ENCODE measurements at regions not wholly inside any gene's neighbourhood (a gene's known extent, or its start where the extent isn't known, plus 50 kb on each side); places are given as distances from the start of the nearest gene placed in this dataset.

GRCh38 chr4:114400531-114400930 lies 198.1 kb upstream of the UGT8 start:
- Histone ChIP-seq H3K27ac (no peak overlapping the region), H3K36me3 (no peaks in the 10 kb centered on the region), H3K4me3 (no peak overlapping the region), H3K27me3 (no peaks in the 10 kb centered on the region), H3K4me1 (no peaks in the 10 kb centered on the region), H3K9me3 (no peaks in the 10 kb centered on the region)
- no peak for DNase-seq
- intact Hi-C loops (cut with DNase I; ENCODE audit: low total_unique reads), result no loop called here
- TF ChIP-seq CTCF (IDR thresholded peaks at IDR 0.05), result no peak

- Histone ChIP-seq H3K9me3 (no peaks in the 10 kb centered on the region), H3K4me3 (no peak overlapping the region), H3K4me1 (no peaks in the 10 kb centered on the region), H3K36me3 (no peaks in the 10 kb centered on the region), H3K27me3 (no peaks in the 10 kb centered on the region), H3K27ac (no peak overlapping the region)
- TF ChIP-seq CTCF (IDR thresholded peaks at IDR 0.05), result no peak
- intact Hi-C loops (cut with DNase I; ENCODE audit: low total_unique reads), result no loop called here
- no peak for DNase-seq
Observed at GRCh38 chr4:114401483-114401882, 197.1 kb upstream of the UGT8 start.

GRCh38 chr4:114417214-114417613 lies 181.4 kb upstream of the UGT8 start:
- no peak for TF ChIP-seq CTCF (IDR thresholded peaks at IDR 0.05)
- Histone ChIP-seq H3K9me3 (no peaks in the 10 kb centered on the region), H3K36me3 (no peaks in the 10 kb centered on the region), H3K4me3 (no peak overlapping the region), H3K27ac (no peak overlapping the region), H3K27me3 (no peaks in the 10 kb centered on the region), H3K4me1 (no peaks in the 10 kb centered on the region)
- no peak for DNase-seq
- intact Hi-C loops (cut with DNase I; ENCODE audit: low total_unique reads), result no loop called here

GRCh38 chr4:114420069-114420468 lies 178.5 kb upstream of the UGT8 start:
- TF ChIP-seq CTCF (IDR thresholded peaks at IDR 0.05), result no peak
- DNase-seq, result no peak
- Histone ChIP-seq H3K36me3 (no peaks in the 10 kb centered on the region), H3K4me3 (no peak overlapping the region), H3K27me3 (no peaks in the 10 kb centered on the region), H3K27ac (no peak overlapping the region), H3K9me3 (no peaks in the 10 kb centered on the region), H3K4me1 (no peaks in the 10 kb centered on the region)
- intact Hi-C loops (cut with DNase I; ENCODE audit: low total_unique reads), result no loop called here

GRCh38 chr4:114423582-114423981 lies 175.0 kb upstream of the UGT8 start:
- H3K9me3 ChIP-seq, result no peaks in the 10 kb centered on the region
- DNase-seq, result no peak
- no peak for TF ChIP-seq CTCF (IDR thresholded peaks at IDR 0.05)
- no peaks in the 10 kb centered on the region for H3K27me3 ChIP-seq
- H3K36me3 ChIP-seq, result no peaks in the 10 kb centered on the region
- intact Hi-C loops (cut with DNase I; ENCODE audit: low total_unique reads), result no loop called here
- H3K27ac ChIP-seq, result no peak overlapping the region
- H3K4me3 ChIP-seq, result no peak overlapping the region
- H3K4me1 ChIP-seq, result no peaks in the 10 kb centered on the region

- Histone ChIP-seq H3K36me3 (no peaks in the 10 kb centered on the region), H3K4me3 (no peak overlapping the region), H3K4me1 (no peaks in the 10 kb centered on the region), H3K27ac (no peak overlapping the region), H3K9me3 (peaks cover 0 to 5% (median 0%) of the 10 kb centered on the region in 3 donors), H3K27me3 (no peaks in the 10 kb centered on the region)
- intact Hi-C loops (cut with DNase I; ENCODE audit: low total_unique reads), result no loop called here
- DNase-seq, result no peak
- TF ChIP-seq CTCF (IDR thresholded peaks at IDR 0.05), result no peak
Observed at GRCh38 chr4:114435116-114435515, 163.5 kb upstream of the UGT8 start.

All from tibial artery (tissue), 4 donors.